OCI-LY1 (cell line): ENCODE measurements at regions not wholly inside any gene's neighbourhood (a gene's known extent, or its start where the extent isn't known, plus 50 kb on each side); places are given as distances from the start of the nearest gene placed in this dataset.

ENCODE experiments used
- H2AFZ ChIP-seq: fragments of 200-600 bp; sonication (generic), shearing (Covaris generic); 2 replicates; pipeline ENCODE4 v1.6.0; 2014; ENCODE audit warnings: antibody characterized with exemption, mild to moderate bottlenecking, low read length
- H3F3A ChIP-seq: fragments of 200-600 bp; sonication (generic), shearing (Covaris generic); 2 replicates; pipeline ENCODE4 v1.6.0; 2014; ENCODE audit warnings: mild to moderate bottlenecking, antibody characterized with exemption, low read length, moderate library complexity; ENCODE audit not compliant: insufficient read depth
- H3K27ac ChIP-seq: fragments of 200-600 bp; sonication (generic); 2 replicates; pipeline ENCODE4 v1.5.1; 2014; ENCODE audit warnings: low read length, mixed run types, mild to moderate bottlenecking, low read depth; ENCODE audit not compliant: poor library complexity, severe bottlenecking
- H3K27me3 ChIP-seq: fragments of 200-600 bp; sonication (generic); 2 replicates; pipeline ENCODE4 v1.6.0; 2014; ENCODE audit warnings: antibody characterized with exemption, mild to moderate bottlenecking, low read length, moderate library complexity; ENCODE audit not compliant: insufficient read depth
- H3K36me3 ChIP-seq: fragments of 200-600 bp; sonication (generic); 2 replicates; pipeline ENCODE4 v1.6.1; 2014; ENCODE audit warnings: mild to moderate bottlenecking, antibody characterized with exemption, low read length, moderate library complexity, mixed read lengths; ENCODE audit not compliant: insufficient read depth
- H3K4me1 ChIP-seq: fragments of 200-600 bp; sonication (generic); 2 replicates; pipeline ENCODE4 v1.5.1; 2014; ENCODE audit warnings: mild to moderate bottlenecking, low read length, moderate library complexity; ENCODE audit not compliant: insufficient read depth, severe bottlenecking
- H3K4me2 ChIP-seq: fragments of 200-600 bp; sonication (generic), shearing (Covaris generic); 2 replicates; pipeline ENCODE4 v1.6.1; 2014; ENCODE audit warnings: low read length
- H3K4me3 ChIP-seq: fragments of 200-600 bp; sonication (generic); 2 replicates; pipeline ENCODE4 v1.5.1; 2014; ENCODE audit warnings: low read length, low read depth, mild to moderate bottlenecking, mixed read lengths; ENCODE audit not compliant: poor library complexity, severe bottlenecking
- H3K79me2 ChIP-seq: fragments of 200-600 bp; shearing (Covaris generic); 2 replicates; pipeline ENCODE4 v1.6.1; 2016; ENCODE audit warnings: mixed run types, low read length, mixed read lengths; ENCODE audit not compliant: insufficient read depth
- H3K9ac ChIP-seq: fragments of 200-600 bp; sonication (generic), shearing (Covaris generic); 2 replicates; pipeline ENCODE4 v1.6.1; 2014; ENCODE audit warnings: mild to moderate bottlenecking, low read length, mixed read lengths
- H3K9me2 ChIP-seq: fragments of 200-600 bp; sonication (generic), shearing (Covaris generic); 2 replicates; pipeline ENCODE4 v1.6.1; 2014; ENCODE audit warnings: low read depth, mild to moderate bottlenecking, low read length, mixed read lengths
- H3K9me3 ChIP-seq: fragments of 200-600 bp; shearing (Covaris generic); 2 replicates; pipeline ENCODE4 v1.6.1; 2014; ENCODE audit warnings: low read length, mixed read lengths
- H4K20me1 ChIP-seq: fragments of 200-600 bp; sonication (generic), shearing (Covaris generic); 2 replicates; pipeline ENCODE4 v1.6.0; 2016; ENCODE audit warnings: mild to moderate bottlenecking, low read length; ENCODE audit not compliant: insufficient read depth
- CTCF ChIP-seq: fragments of 200-600 bp; sonication (generic), shearing (Covaris generic); IDR thresholded peaks from 2 replicates; pipeline ENCODE4 v1.5.1; 2017; ENCODE audit warnings: mild to moderate bottlenecking, antibody characterized with exemption, low read length, moderate library complexity, mixed read lengths
- EZH2 ChIP-seq: fragments of 200-600 bp; sonication (generic), shearing (Covaris generic); IDR thresholded peaks from 2 replicates; pipeline ENCODE4 v1.8.0; 2017; ENCODE audit warnings: borderline replicate concordance, mixed run types, mild to moderate bottlenecking, antibody characterized with exemption, low read length, moderate library complexity, mixed read lengths

- Histone ChIP-seq H3K27me3 (no peaks in the 10 kb centered on the region), H4K20me1 (no peaks in the 10 kb centered on the region), H3K4me3 (no peak overlapping the region), H3K9ac (no peak overlapping the region), H3K36me3 (no peaks in the 10 kb centered on the region), H3K4me2 (no peak overlapping the region), H3K9me2 (no peaks in the 10 kb centered on the region), H3K4me1 (no peaks in the 10 kb centered on the region), H3K27ac (no peak overlapping the region), H2AFZ (no peak overlapping the region), H3K79me2 (no peaks in the 10 kb centered on the region), H3F3A (no peaks in the 10 kb centered on the region), H3K9me3 (no peaks in the 10 kb centered on the region)
- TF ChIP-seq CTCF (no peak), EZH2 (no peak)
Measured at GRCh38 chr10:58086144-58086762, 181.4 kb downstream of the IPMK start.

- no peak overlapping the region for H3K4me3 ChIP-seq
- H3K9me2 ChIP-seq, result no peaks in the 10 kb centered on the region
- no peaks in the 10 kb centered on the region for H3K79me2 ChIP-seq
- no peaks in the 10 kb centered on the region for H4K20me1 ChIP-seq
- no peaks in the 10 kb centered on the region for H3K36me3 ChIP-seq
- H3F3A ChIP-seq, result no peaks in the 10 kb centered on the region
- TF ChIP-seq EZH2, result no peak
- TF ChIP-seq CTCF, result no peak
- H3K9ac ChIP-seq, result no peak overlapping the region
- no peaks in the 10 kb centered on the region for H3K27me3 ChIP-seq
- H3K9me3 ChIP-seq, result no peaks in the 10 kb centered on the region
- H2AFZ ChIP-seq, result no peak overlapping the region
- no peaks in the 10 kb centered on the region for H3K4me1 ChIP-seq
- no peak overlapping the region for H3K4me2 ChIP-seq
- H3K27ac ChIP-seq, result no peak overlapping the region
Measured at GRCh38 chr10:58082248-58082647, 185.4 kb downstream of the IPMK start.

- no peaks in the 10 kb centered on the region for H3K9me3 ChIP-seq
- no peak overlapping the region for H3K4me2 ChIP-seq
- TF ChIP-seq CTCF, result no peak
- TF ChIP-seq EZH2, result no peak
- no peaks in the 10 kb centered on the region for H4K20me1 ChIP-seq
- no peaks in the 10 kb centered on the region for H3K9me2 ChIP-seq
- no peak overlapping the region for H3K4me3 ChIP-seq
- H2AFZ ChIP-seq, result no peak overlapping the region
- H3K9ac ChIP-seq, result no peak overlapping the region
- no peaks in the 10 kb centered on the region for H3K4me1 ChIP-seq
- H3K27ac ChIP-seq, result no peak overlapping the region
- no peaks in the 10 kb centered on the region for H3K36me3 ChIP-seq
- H3K27me3 ChIP-seq, result no peaks in the 10 kb centered on the region
- no peaks in the 10 kb centered on the region for H3K79me2 ChIP-seq
- no peaks in the 10 kb centered on the region for H3F3A ChIP-seq
Measured at GRCh38 chr10:58081353-58081752, 186.3 kb downstream of the IPMK start.
